B cell (primary cell): ENCODE measurements at regions not wholly inside any gene's neighbourhood (a gene's known extent, or its start where the extent isn't known, plus 50 kb on each side); places are given as distances from the start of the nearest gene placed in this dataset.

ENCODE experiments used
- ATAC-seq: fragments of 200-7000 bp; cut with Tn5 transposase; one replicate; pipeline ENCODE4 v1.10.0; 2021; ENCODE audit warnings: low read depth, mild to moderate bottlenecking, moderate number of reproducible peaks, moderate library complexity
- CTCF ChIA-PET: fragments of 350-600 bp; sonication (Branson Sonifier 250); formaldehyde crosslinking; loops from one replicate; lab custom pipeline; 2021; ENCODE audit warnings: antibody characterized with exemption, inconsistent platforms; lab: Charles Lee
- POLR2A ChIA-PET: fragments of 350-600 bp; sonication (Branson Sonifier 250); formaldehyde crosslinking; loops from one replicate; lab custom pipeline; 2021; ENCODE audit warnings: antibody characterized with exemption; lab: Charles Lee
- DNase-seq: peaks from one replicate; pipeline ENCODE4 v3.0.0; 2013
- H2AFZ ChIP-seq: 2 replicates; pipeline ENCODE4 v1.6.1; 2012; ENCODE audit warnings: mild to moderate bottlenecking, low read depth, low read length; ENCODE audit not compliant: insufficient read depth, poor library complexity, severe bottlenecking
- H3K27ac ChIP-seq, 2 donors: 1 replicate in 1 of 2; 2 replicates in 1 of 2; pipeline ENCODE4 v1.5.1; 2012 to 2013; ENCODE audit warnings: low read length in 2 of 2, mild to moderate bottlenecking in 2 of 2, moderate library complexity in 1 of 2
- H3K27me3 ChIP-seq, 4 experiments: fragments of 200-600 bp in 1 of 4; sonication (generic) in 1 of 4; replicated peaks in 1 of 4; 1 replicate in 2 of 4; 2 replicates in 2 of 4; pipeline versions ENCODE4 v1.6.1 to v1.7.0; 2013 to 2016; ENCODE audit warnings: low read length in 3 of 4, mild to moderate bottlenecking in 2 of 4, mixed read lengths in 1 of 4, moderate library complexity in 1 of 4; ENCODE audit not compliant: insufficient read depth in 4 of 4, control insufficient read depth in 3 of 4; ENCODE audit errors: control extremely low read depth in 1 of 4
- H3K36me3 ChIP-seq, 2 experiments: replicated peaks in 1 of 2; 1 replicate in 1 of 2; 2 replicates in 1 of 2; pipeline versions ENCODE4 v1.6.1 to v1.7.1; 2013; ENCODE audit warnings: low read length in 1 of 2; ENCODE audit not compliant: insufficient read depth in 2 of 2, control insufficient read depth in 1 of 2; ENCODE audit errors: control extremely low read depth in 1 of 2, extremely low read depth in 1 of 2
- H3K4me1 ChIP-seq, 2 donors: fragments of 200-600 bp in 1 of 2; sonication (generic) in 1 of 2; 1 replicate in 1 of 2; 2 replicates in 1 of 2; pipeline versions ENCODE4 v1.5.1 to v1.6.1; 2013 to 2017; ENCODE audit warnings: low read length in 2 of 2; ENCODE audit not compliant: control insufficient read depth in 2 of 2, insufficient read depth in 2 of 2
- H3K4me2 ChIP-seq: replicated peaks from 2 replicates; pipeline ENCODE3; 2012; ENCODE audit warnings: mild to moderate bottlenecking, low read depth, low read length; ENCODE audit not compliant: poor library complexity, severe bottlenecking
- H3K4me3 ChIP-seq, 5 experiments: fragments of 200-600 bp in 1 of 5; sonication (generic) in 1 of 5; 1 replicate in 3 of 5; 2 replicates in 2 of 5; pipeline versions ENCODE4 v1.5.1 to v1.7.0; 2011 to 2016; ENCODE audit warnings: low read length in 4 of 5, mild to moderate bottlenecking in 4 of 5, low read depth in 2 of 5, control low read depth in 1 of 5, moderate library complexity in 1 of 5; ENCODE audit not compliant: insufficient read depth in 1 of 5; ENCODE audit errors: control extremely low read depth in 1 of 5, extremely low read depth in 1 of 5
- H3K79me2 ChIP-seq: fragments of 200-600 bp; sonication (generic); one replicate; pipeline ENCODE4 v1.6.0; 2016; ENCODE audit warnings: low read length; ENCODE audit not compliant: control insufficient read depth, insufficient read depth
- H3K9ac ChIP-seq: fragments of 200-600 bp; sonication (generic); 2 replicates; pipeline ENCODE4 v1.6.1; 2017; ENCODE audit warnings: mild to moderate bottlenecking, low read length, moderate library complexity
- H3K9me3 ChIP-seq, 3 donors: one replicate each; pipeline versions ENCODE4 v1.6.1 to v1.7.1; 2013; ENCODE audit warnings: low read length in 2 of 3; ENCODE audit not compliant: control insufficient read depth in 2 of 3, insufficient read depth in 1 of 3; ENCODE audit errors: control extremely low read depth in 1 of 3
- H4K20me1 ChIP-seq: 2 replicates; pipeline ENCODE4 v1.6.0; 2012; ENCODE audit warnings: mild to moderate bottlenecking, low read length; ENCODE audit not compliant: insufficient read depth, control insufficient read depth, poor library complexity, severe bottlenecking
- H3K27ac Mint-ChIP-seq: one replicate; pipeline ENCODE4 v1.8.0; 2021; ENCODE audit warnings: mixed read lengths
- H3K27me3 Mint-ChIP-seq: one replicate; pipeline ENCODE4 v1.8.0; 2021; ENCODE audit warnings: mixed read lengths
- H3K4me1 Mint-ChIP-seq: one replicate; pipeline ENCODE4 v1.8.0; 2021; ENCODE audit warnings: mixed read lengths
- H3K4me3 Mint-ChIP-seq: one replicate; pipeline ENCODE4 v1.8.0; 2021; ENCODE audit warnings: mixed read lengths
- H3K9me3 Mint-ChIP-seq: one replicate; pipeline ENCODE4 v1.8.0; 2022; ENCODE audit warnings: mixed read lengths; ENCODE audit not compliant: insufficient read depth
- CTCF ChIP-seq: fragments of 200-600 bp; IDR thresholded peaks from one replicate; pipeline ENCODE4 v1.8.0; 2022; ENCODE audit warnings: antibody characterized with exemption, mild to moderate bottlenecking
- EZH2 ChIP-seq: IDR thresholded peaks from 2 replicates; pipeline ENCODE4 v1.6.1; 2012; ENCODE audit warnings: borderline replicate concordance, low read depth, mild to moderate bottlenecking, moderate library complexity, low read length; ENCODE audit not compliant: insufficient read depth, poor library complexity, severe bottlenecking
- WGBS: methylation state at CpG from one replicate; pipeline ENCODE4 v1.1.5; 2013; ENCODE audit warnings: missing lambda C conversion rate; ENCODE audit not compliant: insufficient coverage; 5-methylcytosine and 5-hydroxymethylcytosine counted together
- intact Hi-C: fragments of 100-400 bp; cut with micrococcal nuclease; formaldehyde crosslinking; loops from one replicate; pipeline ENCODE4 v1.10.0; 2022

- H3K9me3 Mint-ChIP-seq, result peaks cover 11% of the 10 kb centered on the region
- intact Hi-C loops, result no loop called here
- H3K36me3 ChIP-seq, result no peaks in the 10 kb centered on the region
- peaks cover 1 to 18% (median 16%) of the 10 kb centered on the region in 3 donors for H3K9me3 ChIP-seq
- TF ChIP-seq CTCF (no peak), EZH2 (no peak)
- H3K4me1 Mint-ChIP-seq, result no peaks in the 10 kb centered on the region
- no peak overlapping the region for H3K27ac Mint-ChIP-seq
- peaks cover 0 to 7% (median 0%) of the 10 kb centered on the region in 4 experiments for H3K27me3 ChIP-seq
- H4K20me1 ChIP-seq, result no peaks in the 10 kb centered on the region
- peaks cover 27% of the 10 kb centered on the region for H3K27me3 Mint-ChIP-seq
- ChIA-PET CTCF (no interaction called here), POLR2A (no interaction called here)
- no peak overlapping the region for H3K27ac ChIP-seq
- no peak overlapping the region for H3K4me3 Mint-ChIP-seq
- no peak for ATAC-seq
- H2AFZ ChIP-seq, result no peak overlapping the region
- 96% methylated on average over 7 of the region's 7 CpGs for WGBS
- no peaks in the 10 kb centered on the region for H3K79me2 ChIP-seq
- H3K4me2 ChIP-seq, result no peak overlapping the region
- no peak overlapping the region for H3K4me3 ChIP-seq
- DNase-seq, result no peak
- H3K9ac ChIP-seq, result no peak overlapping the region
- H3K4me1 ChIP-seq, result no peaks in the 10 kb centered on the region
These were observed 130.2 kb upstream of the ATP2B2 start for GRCh38 chr3:10635446-10636076.

- Histone ChIP-seq H3K36me3 (no peaks in the 10 kb centered on the region), H4K20me1 (no peaks in the 10 kb centered on the region), H3K9me3 (peaks cover 1 to 18% (median 16%) of the 10 kb centered on the region in 3 donors), H3K4me3 (no peak overlapping the region), H2AFZ (no peak overlapping the region), H3K9ac (no peak overlapping the region), H3K79me2 (no peaks in the 10 kb centered on the region), H3K27ac (no peak overlapping the region), H3K4me1 (no peaks in the 10 kb centered on the region), H3K27me3 (peaks cover 0 to 12% (median 0%) of the 10 kb centered on the region in 4 experiments), H3K4me2 (no peak overlapping the region)
- ChIA-PET CTCF (no interaction called here), POLR2A (no interaction called here)
- TF ChIP-seq CTCF (no peak), EZH2 (no peak)
- Mint-ChIP-seq H3K27me3 (peaks cover 42% of the 10 kb centered on the region), H3K27ac (no peak overlapping the region), H3K9me3 (peaks cover 11% of the 10 kb centered on the region), H3K4me1 (no peaks in the 10 kb centered on the region), H3K4me3 (no peak overlapping the region)
- ATAC-seq, result no peak
- intact Hi-C loops, result no loop called here
- no peak for DNase-seq
These were observed 132.0 kb upstream of the ATP2B2 start for GRCh38 chr3:10637342-10637741.
